ENCODE measurements at regions not wholly inside any gene's neighbourhood (a gene's known extent, or its start where the extent isn't known, plus 50 kb on each side); places are given as distances from the start of the nearest gene placed in this dataset.

GRCh38 chr10:110436554-110437350 is 61.0 kb upstream of the DUSP5 start:
- no peak overlapping the region for H3K4me2 ChIP-seq
- no peak overlapping the region for H3K9ac ChIP-seq
- no peak overlapping the region for H2AFZ ChIP-seq (replicated peaks)
- peaks cover 6% of the 10 kb centered on the region for H3K4me1 Mint-ChIP-seq
- H3K4me3 ChIP-seq: no peak overlapping the region
- no peak for DNase-seq (ENCODE audit: low spot score)
- no peaks in the 10 kb centered on the region for H3K27me3 ChIP-seq
- H3F3A ChIP-seq (ENCODE audit: low read depth): no peaks in the 10 kb centered on the region
- H3K27ac ChIP-seq: no peak overlapping the region
- no peak overlapping the region for H3K27ac Mint-ChIP-seq
- no peaks in the 10 kb centered on the region for H3K4me1 ChIP-seq
- H3K27me3 Mint-ChIP-seq (ENCODE audit: insufficient read depth, low read depth): peaks cover 3% of the 10 kb centered on the region
- TF ChIP-seq EZH2phosphoT487 (IDR thresholded peaks at IDR 0.05) (no peak), EZH2 (IDR thresholded peaks at IDR 0.05) (no peak), CTCF (IDR thresholded peaks at IDR 0.05) (no peak)
- no peak overlapping the region for H3K4me3 Mint-ChIP-seq
- no peaks in the 10 kb centered on the region for H3K9me3 ChIP-seq (ENCODE audit: low read depth)
- no peaks in the 10 kb centered on the region for H4K20me1 ChIP-seq (ENCODE audit: low read depth)
- H3K9me3 Mint-ChIP-seq: peaks cover 2% of the 10 kb centered on the region
- H3K36me3 Mint-ChIP-seq: no peaks in the 10 kb centered on the region
- no peaks in the 10 kb centered on the region for H3K36me3 ChIP-seq
- H3K79me2 ChIP-seq (ENCODE audit: low read depth): no peaks in the 10 kb centered on the region

DNA sequence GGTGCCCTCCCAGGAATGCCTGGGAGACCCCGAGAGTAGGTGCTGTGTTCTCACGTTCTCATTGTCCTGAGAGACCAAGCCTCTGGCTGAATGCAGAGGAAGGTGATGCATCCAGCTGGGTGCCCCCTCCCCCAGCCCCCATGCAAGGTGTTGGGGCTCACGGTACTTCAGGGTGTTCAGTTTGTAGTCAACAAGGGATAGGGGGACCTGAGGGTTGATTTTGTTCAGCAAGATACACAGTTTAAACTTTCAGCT is 60.4 kb upstream of the DUSP5 start:
- DNase-seq (ENCODE audit: low spot score): no peak
- TF ChIP-seq EZH2phosphoT487 (IDR thresholded peaks at IDR 0.05): no peak
- TF ChIP-seq CTCF (IDR thresholded peaks at IDR 0.05): no peak
- TF ChIP-seq EZH2 (IDR thresholded peaks at IDR 0.05): no peak

GRCh38 chr10:110437761-110438341 is 59.9 kb upstream of the DUSP5 start:
- peaks cover 2% of the 10 kb centered on the region for H3K9me3 Mint-ChIP-seq
- Histone ChIP-seq H3K27ac (no peak overlapping the region), H3K4me3 (no peak overlapping the region), H3K27me3 (no peaks in the 10 kb centered on the region), H3K79me2 (ENCODE audit: low read depth) (no peaks in the 10 kb centered on the region), H3K9me3 (ENCODE audit: low read depth) (no peaks in the 10 kb centered on the region), H4K20me1 (ENCODE audit: low read depth) (no peaks in the 10 kb centered on the region), H3K4me1 (peaks cover 3% of the 10 kb centered on the region), H3K4me2 (no peak overlapping the region), H3K9ac (no peak overlapping the region), H3K36me3 (no peaks in the 10 kb centered on the region), H2AFZ (replicated peaks) (no peak overlapping the region), H3F3A (ENCODE audit: low read depth) (no peaks in the 10 kb centered on the region)
- DNase-seq (ENCODE audit: low spot score): no peak
- TF ChIP-seq EZH2phosphoT487 (IDR thresholded peaks at IDR 0.05) (no peak), EZH2 (IDR thresholded peaks at IDR 0.05) (no peak), CTCF (IDR thresholded peaks at IDR 0.05) (no peak)
- H3K27me3 Mint-ChIP-seq (ENCODE audit: insufficient read depth, low read depth): peaks cover 3% of the 10 kb centered on the region
- no peak overlapping the region for H3K27ac Mint-ChIP-seq
- H3K36me3 Mint-ChIP-seq: no peaks in the 10 kb centered on the region
- H3K4me3 Mint-ChIP-seq: no peak overlapping the region
- H3K4me1 Mint-ChIP-seq: peaks cover 14% of the 10 kb centered on the region

More for the DNA sequence above, 60.4 kb upstream of the DUSP5 start:
- H3K4me2 ChIP-seq: no peak overlapping the region
- H3K36me3 ChIP-seq: no peaks in the 10 kb centered on the region
- no peaks in the 10 kb centered on the region for H4K20me1 ChIP-seq (ENCODE audit: low read depth)
- peaks cover 11% of the 10 kb centered on the region for H3K4me1 Mint-ChIP-seq
- H3K27me3 ChIP-seq: no peaks in the 10 kb centered on the region
- H3K4me3 Mint-ChIP-seq: no peak overlapping the region
- H3F3A ChIP-seq (ENCODE audit: low read depth): no peaks in the 10 kb centered on the region
- H2AFZ ChIP-seq (replicated peaks): no peak overlapping the region
- H3K4me1 ChIP-seq: no peaks in the 10 kb centered on the region
- no peaks in the 10 kb centered on the region for H3K79me2 ChIP-seq (ENCODE audit: low read depth)
- H3K9ac ChIP-seq: no peak overlapping the region
- no peaks in the 10 kb centered on the region for H3K9me3 ChIP-seq (ENCODE audit: low read depth)
- H3K4me3 ChIP-seq: no peak overlapping the region
- no peaks in the 10 kb centered on the region for H3K36me3 Mint-ChIP-seq
- peaks cover 2% of the 10 kb centered on the region for H3K9me3 Mint-ChIP-seq
- no peak overlapping the region for H3K27ac Mint-ChIP-seq
- H3K27ac ChIP-seq: no peak overlapping the region
- H3K27me3 Mint-ChIP-seq (ENCODE audit: insufficient read depth, low read depth): peaks cover 3% of the 10 kb centered on the region
